ENCODE measurements at regions not wholly inside any gene's neighbourhood (a gene's known extent, or its start where the extent isn't known, plus 50 kb on each side); places are given as distances from the start of the nearest gene placed in this dataset.

- POLR2A ChIA-PET, result no interaction called here
- H3K36me3 Mint-ChIP-seq (ENCODE audit: low read depth), result no peaks in the 10 kb centered on the region
- H3K4me3 Mint-ChIP-seq, result no peak overlapping the region
- H3K9me3 Mint-ChIP-seq (ENCODE audit: insufficient read depth), result no peaks in the 10 kb centered on the region
- CTCF ChIA-PET, result no interaction called here
- no peak overlapping the region for H3K27ac Mint-ChIP-seq
- no peaks in the 10 kb centered on the region for H3K4me1 Mint-ChIP-seq (ENCODE audit: low read depth)
- no peak for DNase-seq
- no peak for ATAC-seq
- no peaks in the 10 kb centered on the region for H3K27me3 Mint-ChIP-seq (ENCODE audit: low read depth)
Measured at GRCh38 chr18:38552732-38553321, 987.2 kb upstream of the CELF4 start.

- DNase-seq (no peak), ATAC-seq (no peak)
- Mint-ChIP-seq H3K27ac (no peak overlapping the region), H3K27me3 (ENCODE audit: low read depth) (no peaks in the 10 kb centered on the region), H3K36me3 (ENCODE audit: low read depth) (no peaks in the 10 kb centered on the region), H3K4me1 (ENCODE audit: low read depth) (no peaks in the 10 kb centered on the region), H3K9me3 (ENCODE audit: insufficient read depth) (no peaks in the 10 kb centered on the region), H3K4me3 (no peak overlapping the region)
- ChIA-PET POLR2A (no interaction called here), CTCF (no interaction called here)
Measured at GRCh38 chr18:38551881-38552280, 986.3 kb upstream of the CELF4 start.

- Mint-ChIP-seq H3K9me3 (ENCODE audit: insufficient read depth) (peaks cover 7% of the 10 kb centered on the region), H3K27me3 (ENCODE audit: low read depth) (no peaks in the 10 kb centered on the region), H3K4me3 (no peak overlapping the region), H3K4me1 (ENCODE audit: low read depth) (no peaks in the 10 kb centered on the region), H3K27ac (no peak overlapping the region), H3K36me3 (ENCODE audit: low read depth) (no peaks in the 10 kb centered on the region)
- ChIA-PET CTCF (interaction anchor here (0.9 kb wide), 1 partner anchor 26 kb away, joined by 4 read pairs; no protein-coding TSS in a partner anchor), POLR2A (no interaction called here)
- DNase-seq (no peak), ATAC-seq (no peak)
Measured at GRCh38 chr18:38545071-38545470, 979.5 kb upstream of the CELF4 start.

GRCh38 chr18:38539856-38540255, 974.3 kb upstream of the CELF4 start:
- DNase-seq, result no peak
- H3K27me3 Mint-ChIP-seq (ENCODE audit: low read depth), result no peaks in the 10 kb centered on the region
- no peak for ATAC-seq
- H3K4me3 Mint-ChIP-seq, result no peak overlapping the region
- H3K4me1 Mint-ChIP-seq (ENCODE audit: low read depth), result no peaks in the 10 kb centered on the region
- ChIA-PET CTCF (interaction anchor here (0.5 kb wide), 1 partner anchor 173 kb away, joined by 3 read pairs; no protein-coding TSS in a partner anchor), POLR2A (no interaction called here)
- H3K36me3 Mint-ChIP-seq (ENCODE audit: low read depth), result no peaks in the 10 kb centered on the region
- H3K27ac Mint-ChIP-seq, result no peak overlapping the region
- peaks cover 11% of the 10 kb centered on the region for H3K9me3 Mint-ChIP-seq (ENCODE audit: insufficient read depth)

- Mint-ChIP-seq H3K27ac (no peak overlapping the region), H3K4me3 (no peak overlapping the region), H3K27me3 (ENCODE audit: low read depth) (no peaks in the 10 kb centered on the region), H3K36me3 (ENCODE audit: low read depth) (no peaks in the 10 kb centered on the region), H3K4me1 (ENCODE audit: low read depth) (no peaks in the 10 kb centered on the region), H3K9me3 (ENCODE audit: insufficient read depth) (peaks cover 12% of the 10 kb centered on the region)
- ChIA-PET CTCF (interaction anchor here (0.5 kb wide), 1 partner anchor 173 kb away, joined by 3 read pairs; no protein-coding TSS in a partner anchor), POLR2A (no interaction called here)
- ATAC-seq (no peak), DNase-seq (no peak)
Measured at GRCh38 chr18:38539371-38539770, 973.8 kb upstream of the CELF4 start.

- no peaks in the 10 kb centered on the region for H3K27me3 Mint-ChIP-seq (ENCODE audit: low read depth)
- CTCF ChIA-PET, result no interaction called here
Measured at GRCh38 chr18:38534073-38534472, 968.5 kb upstream of the CELF4 start.

GRCh38 chr18:38526922-38527321, 961.3 kb upstream of the CELF4 start:
- no peak for ATAC-seq
- Mint-ChIP-seq H3K27me3 (ENCODE audit: low read depth) (no peaks in the 10 kb centered on the region), H3K4me1 (ENCODE audit: low read depth) (peaks cover 3% of the 10 kb centered on the region), H3K9me3 (ENCODE audit: insufficient read depth) (peaks cover 3% of the 10 kb centered on the region), H3K27ac (no peak overlapping the region), H3K36me3 (ENCODE audit: low read depth) (no peaks in the 10 kb centered on the region), H3K4me3 (no peak overlapping the region)
- POLR2A ChIA-PET, result no interaction called here
- CTCF ChIA-PET, result no interaction called here
- no peak for DNase-seq

More at GRCh38 chr18:38534073-38534472, 968.5 kb upstream of the CELF4 start:
- DNase-seq (no peak), ATAC-seq (no peak)
- H3K27ac Mint-ChIP-seq, result no peak overlapping the region
- H3K4me3 Mint-ChIP-seq, result no peak overlapping the region
- peaks cover 17% of the 10 kb centered on the region for H3K9me3 Mint-ChIP-seq (ENCODE audit: insufficient read depth)
- POLR2A ChIA-PET, result no interaction called here
- no peaks in the 10 kb centered on the region for H3K4me1 Mint-ChIP-seq (ENCODE audit: low read depth)
- H3K36me3 Mint-ChIP-seq (ENCODE audit: low read depth), result no peaks in the 10 kb centered on the region

GRCh38 chr18:38525039-38525438, 959.4 kb upstream of the CELF4 start:
- POLR2A ChIA-PET, result no interaction called here

GRCh38 chr18:38520786-38521185, 955.2 kb upstream of the CELF4 start:
- DNase-seq (no peak), ATAC-seq (no peak)
- H3K36me3 Mint-ChIP-seq (ENCODE audit: low read depth), result no peaks in the 10 kb centered on the region
- ChIA-PET CTCF (no interaction called here), POLR2A (no interaction called here)
- H3K27me3 Mint-ChIP-seq (ENCODE audit: low read depth), result no peaks in the 10 kb centered on the region
- no peak overlapping the region for H3K27ac Mint-ChIP-seq
- H3K4me1 Mint-ChIP-seq (ENCODE audit: low read depth), result peaks cover 3% of the 10 kb centered on the region
- no peak overlapping the region for H3K4me3 Mint-ChIP-seq
- H3K9me3 Mint-ChIP-seq (ENCODE audit: insufficient read depth), result peaks cover 3% of the 10 kb centered on the region

More at GRCh38 chr18:38525039-38525438, 959.4 kb upstream of the CELF4 start:
- ATAC-seq (no peak), DNase-seq (no peak)
- H3K4me3 Mint-ChIP-seq, result no peak overlapping the region
- CTCF ChIA-PET, result no interaction called here
- peaks cover 3% of the 10 kb centered on the region for H3K4me1 Mint-ChIP-seq (ENCODE audit: low read depth)
- H3K27me3 Mint-ChIP-seq (ENCODE audit: low read depth), result no peaks in the 10 kb centered on the region
- H3K36me3 Mint-ChIP-seq (ENCODE audit: low read depth), result no peaks in the 10 kb centered on the region
- peaks cover 3% of the 10 kb centered on the region for H3K9me3 Mint-ChIP-seq (ENCODE audit: insufficient read depth)
- no peak overlapping the region for H3K27ac Mint-ChIP-seq

- CTCF ChIA-PET, result no interaction called here
- DNase-seq (no peak), ATAC-seq (no peak)
- H3K27ac Mint-ChIP-seq, result no peak overlapping the region
- no peak overlapping the region for H3K4me3 Mint-ChIP-seq
- H3K9me3 Mint-ChIP-seq (ENCODE audit: insufficient read depth), result no peaks in the 10 kb centered on the region
- H3K4me1 Mint-ChIP-seq (ENCODE audit: low read depth), result no peaks in the 10 kb centered on the region
- H3K27me3 Mint-ChIP-seq (ENCODE audit: low read depth), result no peaks in the 10 kb centered on the region
- H3K36me3 Mint-ChIP-seq (ENCODE audit: low read depth), result no peaks in the 10 kb centered on the region
- POLR2A ChIA-PET, result interaction anchor here (0.6 kb wide), 1 partner anchor 101 kb away, joined by 3 read pairs; no protein-coding TSS in a partner anchor
Measured at GRCh38 chr18:38502539-38502938, 936.9 kb upstream of the CELF4 start.

- Mint-ChIP-seq H3K36me3 (ENCODE audit: low read depth) (no peaks in the 10 kb centered on the region), H3K9me3 (ENCODE audit: insufficient read depth) (no peaks in the 10 kb centered on the region), H3K27ac (no peak overlapping the region), H3K4me3 (no peak overlapping the region), H3K27me3 (ENCODE audit: low read depth) (no peaks in the 10 kb centered on the region), H3K4me1 (ENCODE audit: low read depth) (peaks cover 5% of the 10 kb centered on the region)
- ATAC-seq (no peak), DNase-seq (no peak)
- ChIA-PET CTCF (no interaction called here), POLR2A (no interaction called here)
Measured at GRCh38 chr18:38497266-38497665, 931.7 kb upstream of the CELF4 start.

GRCh38 chr18:38496222-38496793, 930.7 kb upstream of the CELF4 start:
- Mint-ChIP-seq H3K4me3 (no peak overlapping the region), H3K27me3 (ENCODE audit: low read depth) (no peaks in the 10 kb centered on the region), H3K27ac (no peak overlapping the region), H3K4me1 (ENCODE audit: low read depth) (peaks cover 5% of the 10 kb centered on the region), H3K9me3 (ENCODE audit: insufficient read depth) (no peaks in the 10 kb centered on the region), H3K36me3 (ENCODE audit: low read depth) (no peaks in the 10 kb centered on the region)
- POLR2A ChIA-PET, result no interaction called here
- DNase-seq (no peak), ATAC-seq (no peak)
- CTCF ChIA-PET, result interaction anchor here (1.1 kb wide), 1 partner anchor 9 kb away, joined by 3 read pairs; no protein-coding TSS in a partner anchor

- peaks cover 5% of the 10 kb centered on the region for H3K4me1 Mint-ChIP-seq (ENCODE audit: low read depth)
- no peaks in the 10 kb centered on the region for H3K9me3 Mint-ChIP-seq (ENCODE audit: insufficient read depth)
- no peaks in the 10 kb centered on the region for H3K36me3 Mint-ChIP-seq (ENCODE audit: low read depth)
- no peak overlapping the region for H3K4me3 Mint-ChIP-seq
- H3K27ac Mint-ChIP-seq, result no peak overlapping the region
- no peak for DNase-seq
- ChIA-PET POLR2A (no interaction called here), CTCF (no interaction called here)
- no peak for ATAC-seq
- no peaks in the 10 kb centered on the region for H3K27me3 Mint-ChIP-seq (ENCODE audit: low read depth)
Measured at GRCh38 chr18:38494065-38494464, 928.5 kb upstream of the CELF4 start.
